Endothelial cell of umbilical vein (primary cell): ENCODE measurements at regions not wholly inside any gene's neighbourhood (a gene's known extent, or its start where the extent isn't known, plus 50 kb on each side); places are given as distances from the start of the nearest gene placed in this dataset.

ENCODE experiments used
- CTCF ChIP-seq, 2 donors: IDR thresholded peaks; 1 replicate in 1 of 2; 2 replicates in 1 of 2; pipeline ENCODE4 v1.5.1; 2011; ENCODE audit warnings: low read length in 2 of 2, mild to moderate bottlenecking in 2 of 2, moderate library complexity in 2 of 2, control low read depth in 1 of 2, inconsistent platforms in 1 of 2, low read depth in 1 of 2; ENCODE audit not compliant: insufficient read depth in 1 of 2; ENCODE audit errors: extremely low read depth in 1 of 2
- EZH2 ChIP-seq: IDR thresholded peaks from 2 replicates; pipeline ENCODE4 v1.6.1; 2012; ENCODE audit warnings: borderline replicate concordance, low read depth, mild to moderate bottlenecking, moderate library complexity, low read length, inconsistent platforms; ENCODE audit not compliant: severe bottlenecking
- FOS ChIP-seq: IDR thresholded peaks from 2 replicates; pipeline ENCODE4 v1.6.1; 2011; ENCODE audit warnings: mild to moderate bottlenecking, low read length, moderate library complexity, borderline replicate concordance; ENCODE audit not compliant: insufficient read depth
- MAX ChIP-seq: IDR thresholded peaks from 2 replicates; pipeline ENCODE4 v1.6.1; 2011; ENCODE audit not compliant: insufficient read depth, insufficient read length
- POLR2A ChIP-seq: IDR thresholded peaks from 2 replicates; pipeline ENCODE4 v1.6.1; 2012; ENCODE audit warnings: low read depth, mild to moderate bottlenecking, control low read depth, low read length

- TF ChIP-seq CTCF (IDR thresholded peaks at IDR 0.05; ENCODE audit: extremely low read depth in 1 of 2, insufficient read depth in 1 of 2, low read depth in 1 of 2, low read length in 2 of 2) (no peak), POLR2A (no peak), EZH2 (no peak), MAX (no peak), FOS (peak; percentile 23)
Measured at GRCh38 chr6:119669221-119669620, 319.7 kb upstream of the MAN1A1 start.
